NCI-H2227 (cell line): ENCODE measurements at regions not wholly inside any gene's neighbourhood (a gene's known extent, or its start where the extent isn't known, plus 50 kb on each side); places are given as distances from the start of the nearest gene placed in this dataset.
A peak's percentile ranks its signal among the peaks of the same experiment; 100 is the strongest.

Experiments
- DNase-seq: peaks from one replicate; lab custom pipeline; 2025; ENCODE audit not compliant: unreplicated experiment; lab: John Stamatoyannopoulos, UW

DNA sequence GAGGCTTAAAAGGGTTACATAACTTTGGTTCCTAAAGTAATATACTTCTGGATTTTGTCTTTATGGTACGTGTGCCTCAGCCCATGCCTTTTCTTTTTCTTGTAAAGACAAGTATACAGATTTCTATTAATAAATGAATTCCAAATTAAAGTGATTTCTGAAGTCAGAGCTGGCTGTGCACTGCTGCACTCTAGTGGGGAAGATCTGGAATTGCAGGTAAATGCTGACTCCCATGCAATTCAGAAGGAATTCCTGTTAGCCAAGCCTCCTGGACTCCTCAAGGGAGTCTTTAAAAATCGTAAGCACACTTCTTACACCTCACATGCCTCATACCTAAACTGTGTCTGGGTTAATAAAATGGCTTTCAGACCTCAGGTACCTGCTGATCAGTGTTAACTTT is 118.4 kb upstream of the SLC7A1 start:
- DNase-seq: no peak

DNA sequence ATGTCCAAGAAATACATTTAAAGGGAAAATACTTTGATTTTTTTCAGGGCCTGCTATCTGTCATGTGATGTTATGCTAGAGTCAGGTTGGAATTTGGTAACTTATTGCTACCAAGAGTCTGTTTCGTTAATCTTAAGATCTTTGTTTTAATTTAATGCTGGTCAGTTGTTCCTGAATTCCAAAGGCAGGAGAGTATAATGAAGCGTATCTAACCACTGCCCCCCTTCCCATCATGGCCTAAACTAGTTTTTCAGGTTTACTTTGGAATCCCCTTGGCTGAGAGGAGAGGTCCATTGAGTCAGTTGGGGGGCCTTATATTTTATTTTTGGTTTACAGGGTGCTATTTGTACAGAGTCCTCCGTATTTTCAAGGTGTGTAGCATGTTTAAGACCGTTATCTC is 116.3 kb upstream of the SLC7A1 start:
- no peak for DNase-seq

DNA sequence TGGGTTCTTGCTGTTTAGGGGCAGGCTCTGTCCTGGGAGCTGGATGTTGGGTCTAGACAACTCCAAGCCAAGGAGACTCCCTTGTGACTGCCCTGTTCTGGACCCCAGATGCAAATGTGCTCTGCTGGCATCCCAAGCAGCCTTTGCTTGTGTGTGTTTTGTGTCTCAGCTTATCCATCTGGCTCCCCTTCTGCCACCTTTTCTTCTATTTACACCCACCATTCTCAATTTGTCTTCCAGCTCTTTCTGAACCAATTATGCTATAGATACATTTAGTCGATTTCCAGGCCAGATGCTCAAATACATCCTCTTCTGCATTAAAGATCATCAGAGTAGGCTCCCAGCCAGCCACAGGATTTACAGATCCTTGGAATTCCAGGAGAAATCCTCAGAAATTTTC is 115.0 kb upstream of the SLC7A1 start:
- DNase-seq: no peak

DNA sequence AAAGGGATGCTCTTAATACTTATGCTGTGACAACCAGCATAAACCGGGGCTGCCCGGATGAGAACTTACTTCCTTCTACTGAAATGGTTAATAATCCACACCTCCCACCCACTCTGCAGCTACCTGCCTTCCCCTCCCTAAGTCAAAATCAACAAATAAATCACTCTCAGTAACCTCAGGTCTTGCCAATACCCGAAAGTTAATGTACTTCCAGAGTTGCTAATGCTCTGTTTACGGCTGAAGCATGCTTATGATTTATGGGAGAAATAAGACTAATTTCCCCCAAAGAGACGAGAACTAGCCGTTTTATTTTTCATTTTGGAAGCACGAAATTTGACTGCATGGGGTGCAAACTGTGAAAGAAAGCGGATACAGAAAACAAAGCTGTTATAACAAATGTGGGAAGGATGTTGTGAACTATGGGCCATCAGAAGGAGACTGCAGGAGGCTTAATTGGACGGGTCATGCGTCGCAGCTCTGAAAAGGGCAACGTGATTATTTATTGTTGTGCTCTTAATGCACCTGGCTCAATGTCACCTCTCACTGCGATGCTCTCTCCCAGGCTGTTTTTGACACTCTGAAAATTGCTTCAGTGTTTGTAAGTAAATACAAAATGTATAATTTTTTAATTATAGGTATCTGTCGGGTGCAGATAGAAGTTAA is 114.0 kb upstream of the SLC7A1 start:
- DNase-seq: peak; percentile 26

DNA sequence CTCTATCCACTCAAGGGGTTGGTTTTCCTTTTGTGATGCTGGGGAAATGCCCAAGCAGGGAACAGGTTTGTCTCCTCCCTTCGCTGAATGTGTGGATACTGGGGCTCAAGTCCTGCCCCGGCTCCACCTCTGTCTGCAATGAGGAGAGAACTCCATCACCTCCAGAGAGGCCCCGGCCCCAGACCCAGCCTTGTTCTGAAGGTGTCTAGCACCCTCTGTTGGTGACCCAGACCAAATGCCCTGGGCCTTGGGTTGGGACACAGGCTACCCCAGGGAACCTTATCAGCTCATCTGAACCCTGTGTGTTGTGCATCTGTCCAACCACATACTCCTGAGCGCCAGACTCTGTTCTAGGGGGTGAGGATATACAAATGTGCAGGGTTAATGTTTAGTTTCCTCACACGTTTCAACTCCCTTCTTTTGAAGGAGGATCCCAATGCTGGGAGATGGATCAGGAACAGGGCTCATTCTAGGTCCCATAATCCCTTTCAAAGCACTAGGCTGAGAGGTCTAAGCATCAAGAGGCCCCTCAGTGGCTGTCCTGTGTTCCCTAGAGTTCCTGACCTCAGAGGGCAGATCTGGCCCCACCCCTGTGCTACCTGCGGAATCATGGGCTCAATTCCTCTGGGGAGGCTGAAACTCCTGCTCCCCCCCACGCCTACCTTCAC is 112.5 kb upstream of the SLC7A1 start:
- DNase-seq: no peak

DNA sequence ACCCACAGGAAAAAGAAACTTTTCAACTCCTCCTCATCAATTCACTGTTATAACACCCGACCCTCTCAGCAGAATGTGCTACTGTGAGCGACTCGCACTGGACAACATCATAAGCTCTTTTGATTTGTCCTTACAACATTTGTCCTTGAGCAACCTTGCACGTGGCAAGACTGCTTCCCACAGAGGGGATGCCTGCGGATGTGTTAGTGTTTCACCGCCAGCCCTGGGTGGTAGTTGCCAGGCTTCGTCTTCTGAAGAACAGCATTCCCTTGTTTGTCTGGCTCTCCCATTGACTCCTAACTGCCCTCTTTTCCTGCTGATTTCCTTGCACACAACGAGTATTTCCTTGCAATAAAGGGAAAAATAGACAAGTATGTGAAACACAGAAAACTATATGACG is 111.4 kb upstream of the SLC7A1 start:
- DNase-seq: no peak

DNA sequence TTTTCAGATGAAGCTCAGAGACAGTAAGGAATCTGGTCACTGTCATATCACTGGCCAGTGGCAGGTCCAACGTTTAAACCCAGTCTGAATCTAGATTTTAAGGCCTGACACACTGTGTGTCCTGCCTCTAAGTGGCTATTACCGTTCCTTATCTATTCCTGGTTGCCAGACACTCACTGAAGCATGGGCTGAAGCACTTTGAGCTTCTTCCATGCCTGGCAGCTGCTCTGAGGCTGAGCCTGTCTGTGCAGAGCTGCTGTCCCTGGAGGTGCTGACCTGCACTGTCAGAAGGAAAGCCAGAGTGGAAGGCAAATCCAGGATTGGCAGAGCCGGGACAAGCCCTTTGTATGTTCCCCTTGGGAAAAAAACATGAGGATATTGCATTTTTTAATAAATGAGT is 109.2 kb upstream of the SLC7A1 start:
- DNase-seq: no peak

DNA sequence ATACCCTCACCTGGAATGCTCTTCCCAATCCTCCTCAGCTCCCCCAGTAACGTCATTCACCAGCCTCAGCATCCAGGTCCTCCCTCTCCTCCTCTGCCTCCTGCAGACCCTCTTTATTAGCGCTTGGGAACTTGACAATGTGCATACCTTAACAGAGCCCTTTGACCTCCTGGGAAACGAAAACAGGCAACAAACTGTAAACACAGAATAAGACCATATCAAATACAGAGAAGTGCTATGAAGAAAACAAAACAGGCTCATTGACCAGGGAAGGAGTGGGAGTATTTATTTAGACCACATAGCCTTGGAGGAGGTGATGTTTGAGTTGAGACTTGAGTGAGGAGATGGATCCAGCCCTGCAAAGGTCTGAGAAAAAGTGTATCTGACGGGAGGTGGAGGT is 107.9 kb upstream of the SLC7A1 start:
- no peak for DNase-seq

DNA sequence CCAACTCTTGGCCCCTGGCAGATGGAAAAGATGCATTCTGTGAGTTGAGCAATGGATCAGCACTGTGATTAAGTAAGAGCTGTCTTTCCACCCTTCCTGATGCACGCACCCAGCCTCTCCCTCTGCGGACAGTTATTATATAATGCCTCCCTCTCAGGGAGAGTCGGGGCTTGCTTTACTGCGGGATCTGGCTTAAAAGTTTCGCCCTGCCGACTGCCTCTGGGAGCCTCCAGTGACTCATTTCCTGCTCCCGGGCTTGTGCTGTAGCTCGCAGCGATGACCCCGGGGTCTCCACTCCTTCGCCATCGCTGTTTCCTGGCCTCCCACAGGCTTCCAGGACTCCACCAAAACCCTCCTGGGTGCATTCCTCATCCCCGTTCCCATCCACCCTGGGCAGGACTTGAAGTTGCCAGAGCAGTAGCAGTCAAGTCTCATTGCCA is 107.4 kb upstream of the SLC7A1 start:
- DNase-seq: no peak

DNA sequence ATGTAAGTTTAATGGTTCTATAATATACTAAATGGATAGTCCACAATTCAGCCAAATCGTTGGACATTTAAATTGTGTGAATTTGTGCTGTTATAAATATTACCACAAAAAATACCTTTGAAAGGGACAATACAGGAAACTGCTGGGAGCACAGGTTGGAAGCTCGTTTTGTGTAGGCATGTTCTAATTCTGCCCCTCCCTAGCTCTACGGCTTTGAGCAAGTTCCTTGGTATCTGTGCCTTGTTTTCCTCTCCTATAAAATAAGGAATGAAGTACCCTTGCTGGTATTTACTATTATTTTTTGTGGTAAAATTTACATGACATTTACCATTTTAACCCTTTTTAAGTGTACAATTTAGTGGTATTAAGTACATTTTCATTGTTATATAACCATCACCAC is 102.6 kb upstream of the SLC7A1 start:
- DNase-seq: no peak

DNA sequence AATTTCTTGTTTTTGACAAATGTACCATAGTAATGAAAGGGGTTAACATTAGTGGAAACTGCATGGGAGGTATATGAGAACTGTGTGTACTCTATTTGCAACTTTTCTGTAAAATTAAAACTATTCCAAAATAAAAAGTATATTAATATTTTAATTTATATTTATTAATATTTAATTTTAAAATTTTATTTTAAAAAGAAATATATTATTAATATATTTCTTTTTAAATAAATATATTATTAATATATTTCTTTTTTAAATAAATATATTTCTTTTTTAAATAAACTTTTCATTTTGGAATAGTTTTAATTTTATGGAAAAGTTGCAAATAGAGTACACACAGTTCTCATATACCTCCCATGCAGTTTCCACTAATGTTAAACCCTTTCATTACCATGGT is 101.1 kb upstream of the SLC7A1 start:
- no peak for DNase-seq

DNA sequence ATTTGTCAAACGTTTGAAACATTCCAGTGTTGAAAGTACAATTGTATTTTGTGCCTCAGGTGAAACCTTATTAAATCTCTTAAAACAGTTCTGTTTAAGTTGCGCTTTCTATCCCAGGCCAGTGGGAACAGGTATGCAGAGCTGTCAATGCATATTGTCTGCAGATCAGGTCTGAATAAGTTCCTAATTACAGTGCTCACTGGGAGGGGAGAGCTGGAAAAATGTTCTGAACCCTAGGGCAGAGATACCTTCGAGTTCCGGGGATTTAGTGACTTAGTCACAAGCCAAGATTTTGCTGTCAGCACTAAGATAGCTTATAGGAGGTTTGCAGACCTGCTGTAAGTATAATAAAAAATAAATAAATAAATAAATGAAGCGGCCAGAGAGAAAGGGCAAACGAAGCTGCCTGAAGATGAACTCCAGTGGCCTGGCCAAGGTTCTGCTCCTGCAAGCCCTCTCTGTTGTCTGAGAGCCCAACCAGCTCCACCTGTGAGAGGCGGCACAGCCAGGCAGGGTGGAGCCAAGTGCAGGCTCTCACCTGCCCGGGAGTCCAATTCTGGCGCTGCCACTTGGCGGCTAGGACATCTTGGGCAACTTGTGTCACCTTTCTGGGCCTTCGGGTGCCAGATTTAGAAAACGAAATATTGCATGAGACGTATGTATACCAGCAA is 97.9 kb upstream of the SLC7A1 start:
- DNase-seq: no peak

DNA sequence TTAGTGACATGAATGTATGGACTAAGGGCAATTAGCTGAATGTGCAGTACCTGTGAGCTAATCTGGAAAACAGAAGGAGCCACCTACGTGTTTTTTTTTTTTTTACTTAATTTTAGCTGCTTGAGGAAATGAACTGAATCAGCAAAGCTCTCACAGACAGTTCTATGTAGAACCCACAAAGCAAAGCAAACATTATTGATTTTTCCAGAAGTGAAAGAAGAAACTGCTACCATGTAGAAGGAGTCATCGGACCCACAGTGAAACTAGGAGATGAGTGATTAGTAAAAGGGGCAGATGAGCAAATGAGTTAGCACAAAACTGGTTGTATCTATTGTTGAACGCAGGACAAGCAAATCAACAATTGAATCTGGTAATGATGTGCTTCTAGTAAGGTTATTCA is 94.1 kb upstream of the SLC7A1 start:
- no peak for DNase-seq

DNA sequence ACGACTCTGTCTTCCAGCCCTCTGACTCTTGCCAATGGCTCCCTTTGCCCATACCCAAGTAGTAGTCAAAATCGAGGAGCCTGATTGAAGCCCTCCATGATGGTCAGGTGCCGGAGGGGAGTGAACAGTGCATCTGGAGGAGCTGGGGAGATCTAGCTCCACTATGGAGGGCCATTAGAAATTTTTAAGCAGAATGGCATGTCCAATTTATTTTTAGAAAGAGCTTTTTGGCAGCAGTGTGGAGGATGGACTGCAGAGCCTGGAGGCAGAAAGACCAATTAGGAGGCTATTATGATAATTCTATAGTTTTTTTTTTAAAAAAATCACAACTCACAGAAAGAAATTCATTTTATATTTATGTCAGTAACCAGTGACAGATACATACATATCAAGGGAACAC is 92.7 kb upstream of the SLC7A1 start:
- no peak for DNase-seq

DNA sequence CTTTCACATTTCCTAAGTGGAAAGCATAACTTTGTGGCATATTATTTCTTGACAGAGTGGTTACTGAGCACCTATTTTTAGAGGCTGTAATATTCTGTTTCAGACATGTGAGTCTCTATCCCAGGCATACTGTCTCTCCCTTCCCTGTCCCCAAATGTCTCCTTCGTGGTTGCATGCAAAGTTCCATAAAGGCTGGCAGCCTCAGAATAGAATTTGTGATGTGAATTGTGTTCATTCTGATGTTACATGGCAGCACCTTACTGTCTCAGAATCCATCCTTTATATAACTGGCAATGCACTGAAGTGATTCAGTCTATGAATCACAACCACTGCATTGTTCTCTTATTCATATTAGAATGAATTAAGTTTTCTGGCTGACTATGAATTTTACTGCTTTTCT is 89.0 kb upstream of the SLC7A1 start:
- no peak for DNase-seq

DNA sequence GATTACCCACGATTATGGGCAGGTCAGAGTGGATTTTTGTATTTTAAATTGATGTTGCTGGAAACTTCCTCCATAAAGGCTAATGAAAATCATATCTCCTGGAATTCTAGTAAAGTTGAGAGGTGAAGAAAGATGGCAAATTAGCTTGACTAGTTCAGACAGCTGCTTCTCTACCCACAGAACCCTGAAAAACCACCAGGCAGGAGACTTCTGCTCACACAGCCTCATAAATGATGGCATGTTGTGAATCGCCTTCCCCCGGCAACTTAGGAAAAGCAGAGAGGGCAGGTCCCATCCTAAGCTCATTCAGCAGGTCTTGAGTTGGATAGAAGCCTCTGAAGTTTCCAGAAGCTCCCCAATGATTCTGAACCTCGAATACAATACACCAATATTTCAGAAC is 87.6 kb upstream of the SLC7A1 start:
- DNase-seq: no peak

DNA sequence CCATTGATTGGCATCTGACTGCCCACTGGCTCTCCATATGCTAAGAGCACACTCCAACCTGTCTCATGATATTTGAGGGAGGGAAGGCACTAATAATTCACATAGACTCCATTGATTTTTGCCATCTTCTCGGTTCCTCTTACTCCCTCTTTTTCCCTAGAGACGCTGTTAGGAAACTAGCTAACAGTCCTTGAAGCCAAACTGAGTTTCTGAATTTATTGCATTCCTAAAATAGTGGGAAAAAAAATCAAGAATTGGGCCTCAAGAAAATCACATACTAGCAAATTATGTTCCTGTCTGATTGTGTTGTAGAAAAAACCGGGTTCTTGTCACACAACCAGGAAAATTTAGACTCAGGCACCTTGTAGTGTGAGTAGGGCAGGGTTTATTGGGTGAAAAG is 86.4 kb upstream of the SLC7A1 start:
- no peak for DNase-seq

DNA sequence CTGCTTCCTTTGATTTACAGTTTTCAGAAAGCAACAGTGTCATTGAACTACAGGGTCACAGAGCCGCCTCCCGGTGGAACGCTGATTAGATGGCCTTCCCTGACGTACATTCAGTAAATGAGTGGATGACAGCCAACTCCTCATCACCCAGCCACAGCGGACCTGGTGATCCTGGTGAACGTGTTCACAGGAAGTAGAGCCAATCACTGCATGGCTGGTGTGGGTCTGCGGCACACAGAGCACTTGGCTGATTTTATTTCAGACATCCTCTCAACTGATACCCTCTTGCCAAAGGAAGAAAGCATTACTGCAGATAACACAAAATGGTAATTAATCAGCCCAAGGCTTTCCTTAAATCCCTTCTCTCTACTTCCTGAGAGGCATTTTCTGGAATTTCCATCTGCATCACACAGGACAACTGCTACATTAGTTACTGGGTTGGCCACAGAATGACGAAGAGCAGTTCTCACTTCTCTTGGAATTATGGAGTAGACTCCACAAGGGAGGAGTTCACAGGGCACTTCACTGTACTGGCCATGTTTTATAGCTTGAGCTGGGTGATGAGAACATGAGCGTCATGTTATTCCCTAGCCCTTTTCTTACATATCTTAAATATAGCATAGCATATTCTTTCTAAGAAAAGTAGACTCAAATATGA is 84.0 kb upstream of the SLC7A1 start:
- DNase-seq: no peak

DNA sequence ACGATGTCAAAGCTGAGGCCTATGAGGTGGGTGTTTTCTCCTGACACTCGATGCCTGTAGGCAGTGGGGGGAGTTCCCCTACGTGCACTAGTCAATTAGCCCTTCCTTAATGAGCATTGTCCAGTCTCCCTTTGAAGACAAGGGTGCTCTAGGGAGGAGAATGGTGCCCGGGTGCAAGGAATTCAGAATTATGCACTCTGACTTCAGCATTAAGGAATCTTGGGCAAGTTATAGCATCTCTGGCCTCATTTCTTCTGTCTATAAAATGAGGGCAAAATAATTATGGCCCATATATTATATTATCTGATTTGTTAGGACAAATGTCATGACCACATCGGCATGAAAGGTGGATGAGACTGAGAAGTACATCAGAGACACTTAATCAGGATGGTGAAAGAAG is 82.1 kb upstream of the SLC7A1 start:
- DNase-seq: no peak

DNA sequence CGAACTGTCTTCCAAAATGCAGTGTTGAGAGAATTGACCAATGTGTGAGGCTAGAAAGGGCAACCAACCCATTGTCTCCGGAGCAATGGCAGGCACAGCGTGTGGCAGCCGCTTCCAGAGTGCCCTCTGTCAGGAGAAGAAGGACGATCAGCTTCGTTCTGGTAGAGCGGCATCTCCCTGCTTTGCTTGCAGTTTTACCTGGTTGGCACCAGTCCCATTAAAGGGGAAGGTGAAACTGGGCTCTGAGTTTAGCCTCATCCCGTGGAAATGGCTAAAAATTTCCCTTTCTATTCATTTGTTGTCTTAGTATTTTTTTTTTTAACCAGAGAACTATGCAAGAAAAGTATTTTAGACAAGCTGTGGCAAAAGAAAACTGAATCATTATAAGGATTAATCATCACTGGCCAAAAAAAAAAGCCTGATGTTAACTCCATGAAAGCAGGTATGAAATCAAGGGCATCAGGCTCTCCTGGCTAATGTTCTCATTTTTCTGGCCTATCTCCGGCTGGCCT is 81.5 kb upstream of the SLC7A1 start:
- no peak for DNase-seq

DNA sequence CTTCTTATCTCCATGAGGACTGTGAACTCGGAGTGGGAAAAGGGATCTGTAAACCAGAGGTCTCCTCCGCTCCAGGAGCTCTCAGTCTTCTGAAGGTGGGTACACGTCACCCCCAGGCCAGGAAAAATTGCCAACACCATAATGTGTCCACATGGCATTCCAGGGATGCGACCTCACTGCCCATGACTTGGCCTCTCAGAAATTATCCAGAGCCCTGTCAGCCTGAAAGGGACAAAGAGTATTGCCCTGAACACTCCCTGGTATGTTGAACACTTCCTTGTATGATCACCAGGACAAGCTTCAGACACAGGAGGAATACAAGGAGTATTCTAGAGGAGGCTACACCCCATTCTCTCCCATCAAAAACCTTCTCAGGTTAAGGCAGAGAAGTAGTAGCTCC is 81.0 kb upstream of the SLC7A1 start:
- no peak for DNase-seq

DNA sequence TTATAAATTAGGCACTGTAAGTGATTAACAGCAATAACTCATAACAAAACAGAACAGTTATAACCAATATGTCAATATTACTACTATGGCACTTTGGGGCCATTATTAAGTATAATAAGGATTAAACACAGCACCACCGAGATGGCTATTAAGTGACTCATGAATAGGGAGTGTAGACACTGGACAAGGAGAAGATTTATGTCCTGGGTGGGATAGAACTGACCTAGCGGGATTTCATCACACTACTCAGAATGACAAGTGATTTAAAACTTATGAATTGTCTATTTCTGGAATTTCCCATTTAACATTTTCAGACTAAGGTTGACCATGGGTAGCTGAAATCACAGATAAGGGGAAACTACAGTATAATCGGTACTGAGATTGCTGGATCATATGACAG is 79.0 kb upstream of the SLC7A1 start:
- DNase-seq: no peak
